Pancreas (tissue), 10 donors: ENCODE measurements at regions not wholly inside any gene's neighbourhood (a gene's known extent, or its start where the extent isn't known, plus 50 kb on each side); places are given as distances from the start of the nearest gene placed in this dataset.

Experiments
- ATAC-seq, 4 donors: fragments of 200-7000 bp; cut with Tn5 transposase; one replicate each; pipeline versions ENCODE4 v1.8.0 to v1.9.1; 2020; ENCODE audit warnings: mild to moderate bottlenecking in 4 of 4, moderate library complexity in 4 of 4
- DNase-seq, 6 donors: peaks; one replicate each; pipeline ENCODE4 v3.0.0-alpha.2; 2020
- FAIRE-seq: peaks from 2 replicates; lab custom pipeline; 2012; peaks lifted over from hg19 to GRCh38; lab: Jason Lieb, UNC
- H3K27ac ChIP-seq, 4 donors: fragments of 200-600 bp; sonication (generic); 1 replicate in 3 of 4; 2 replicates in 1 of 4; pipeline versions ENCODE4 v1.5.0 to v1.8.0; 2020
- H3K27me3 ChIP-seq, 4 donors: fragments of 200-600 bp; one replicate each; pipeline ENCODE4 v1.8.0; 2021
- H3K36me3 ChIP-seq, 3 donors: fragments of 200-600 bp; sonication (generic) in 1 of 3; one replicate each; pipeline versions ENCODE4 v1.5.0 to v1.8.0; 2020 to 2021
- H3K4me1 ChIP-seq, 3 donors: fragments of 200-600 bp; one replicate each; pipeline ENCODE4 v1.8.0; 2021
- H3K4me3 ChIP-seq, 4 donors: fragments of 200-600 bp; sonication (generic) in 2 of 4; one replicate each; pipeline versions ENCODE4 v1.5.0 to v1.8.0; 2020 to 2021
- H3K9me3 ChIP-seq, 4 donors: fragments of 200-600 bp; one replicate each; pipeline ENCODE4 v1.8.0; 2021
- CTCF ChIP-seq, 4 donors: fragments of 200-600 bp; sonication (generic) in 3 of 4; IDR thresholded peaks; one replicate each; pipeline versions ENCODE4 v1.5.0 to v1.8.0; 2021; ENCODE audit warnings: antibody characterized with exemption in 4 of 4
- WGBS, 2 donors: extraction: QIAGEN DNeasy Blood & Tissue Kit; methylation state at CpG; one replicate each; pipeline ENCODE4 v1.1.7; 2013; 5-methylcytosine and 5-hydroxymethylcytosine counted together
- intact Hi-C, 3 donors: fragments of 100-400 bp; cut with DNase I; formaldehyde crosslinking; loops; one replicate each; pipeline versions ENCODE4 v1.11.1 to v1.14.2; 2022
- donor health status: healthy with polysubstance abuse.
- donor health status: DM: no; HTN: no; CAD: no; lungs with moderate emphysema.
- donor health status: DM: no; HTN: no; CAD: no.
- donor health status: control.
- donor health status: control.
- donor health status: Bipolar disorder and iron deficiency.
- donor health status: DM: yes; HTN: yes; CAD: no.
- donor health status: DM: no; HTN: no; CAD: no.
- donor health status: DM: no; HTN: no; CAD: no.
- donor health status: DM: yes; HTN: yes; CAD: no.

- DNase-seq, result no peak
- no peak for FAIRE-seq
Observed at GRCh38 chr15:39013262-39013661, 448.6 kb upstream of the RASGRP1 start.

GRCh38 chr15:39014682-39015081 is 450.1 kb upstream of the RASGRP1 start:
- Histone ChIP-seq H3K9me3 (no peaks in the 10 kb centered on the region), H3K4me1 (no peaks in the 10 kb centered on the region), H3K27ac (no peak overlapping the region), H3K36me3 (no peaks in the 10 kb centered on the region), H3K27me3 (no peaks in the 10 kb centered on the region), H3K4me3 (no peak overlapping the region)
- TF ChIP-seq CTCF (IDR thresholded peaks at IDR 0.05), result no peak
- 32 to 38% methylated on average over 1 of the region's 1 CpG for WGBS, 2 donors
- ATAC-seq, result no peak
- intact Hi-C loops, result no loop called here
- no peak for FAIRE-seq
- DNase-seq, result no peak

More at GRCh38 chr15:39013262-39013661, 448.6 kb upstream of the RASGRP1 start:
- TF ChIP-seq CTCF (IDR thresholded peaks at IDR 0.05), result no peak
- no peak overlapping the region for H3K27ac ChIP-seq
- intact Hi-C loops, result no loop called here
- no peaks in the 10 kb centered on the region for H3K9me3 ChIP-seq
- H3K4me1 ChIP-seq, result no peaks in the 10 kb centered on the region
- H3K27me3 ChIP-seq, result no peaks in the 10 kb centered on the region
- H3K4me3 ChIP-seq, result no peak overlapping the region
- 82 to 84% methylated on average over 12 of the region's 12 CpGs for WGBS, 2 donors
- ATAC-seq, result no peak
- no peaks in the 10 kb centered on the region for H3K36me3 ChIP-seq

- no peak for TF ChIP-seq CTCF (IDR thresholded peaks at IDR 0.05)
- no peaks in the 10 kb centered on the region for H3K36me3 ChIP-seq
- no peak overlapping the region for H3K4me3 ChIP-seq
- no peaks in the 10 kb centered on the region for H3K4me1 ChIP-seq
- DNase-seq, result no peak
- WGBS, 2 donors, result 77 to 81% methylated on average over 3 of the region's 3 CpGs
- FAIRE-seq, result no peak
- intact Hi-C loops, result no loop called here
- H3K27ac ChIP-seq, result no peak overlapping the region
- H3K9me3 ChIP-seq, result no peaks in the 10 kb centered on the region
- no peak for ATAC-seq
- no peaks in the 10 kb centered on the region for H3K27me3 ChIP-seq
Observed at GRCh38 chr15:39016706-39017105, 452.1 kb upstream of the RASGRP1 start.

- DNase-seq, result no peak
- no peaks in the 10 kb centered on the region for H3K4me1 ChIP-seq
- no peaks in the 10 kb centered on the region for H3K36me3 ChIP-seq
- WGBS, 2 donors, result 66 to 71% methylated on average over 4 of the region's 4 CpGs
- no peak for TF ChIP-seq CTCF (IDR thresholded peaks at IDR 0.05)
- FAIRE-seq, result no peak
- no peak overlapping the region for H3K4me3 ChIP-seq
- H3K27me3 ChIP-seq, result no peaks in the 10 kb centered on the region
- no peaks in the 10 kb centered on the region for H3K9me3 ChIP-seq
- H3K27ac ChIP-seq, result no peak overlapping the region
- no peak for ATAC-seq
- intact Hi-C loops, result no loop called here
Observed at GRCh38 chr15:39018966-39019365, 454.4 kb upstream of the RASGRP1 start.

GRCh38 chr15:39021341-39021740 is 456.7 kb upstream of the RASGRP1 start:
- no peak for TF ChIP-seq CTCF (IDR thresholded peaks at IDR 0.05)
- H3K27ac ChIP-seq, result no peak overlapping the region
- ATAC-seq (no peak), DNase-seq (no peak), FAIRE-seq (no peak)
- H3K9me3 ChIP-seq, result no peaks in the 10 kb centered on the region
- H3K4me1 ChIP-seq, result no peaks in the 10 kb centered on the region
- WGBS, 2 donors, result 72 to 83% methylated on average over 2 of the region's 2 CpGs
- no peaks in the 10 kb centered on the region for H3K27me3 ChIP-seq
- intact Hi-C loops, result no loop called here
- no peaks in the 10 kb centered on the region for H3K36me3 ChIP-seq
- H3K4me3 ChIP-seq, result no peak overlapping the region
